ENCODE measurements at regions not wholly inside any gene's neighbourhood (a gene's known extent, or its start where the extent isn't known, plus 50 kb on each side); places are given as distances from the start of the nearest gene placed in this dataset.

- Mint-ChIP-seq H3K27me3 (ENCODE audit: unreplicated experiment) (peaks cover 5% of the 10 kb centered on the region), H3K4me1 (ENCODE audit: low read depth, unreplicated experiment) (peaks cover 17% of the 10 kb centered on the region), H3K27ac (ENCODE audit: unreplicated experiment) (no peak overlapping the region), H3K9me3 (ENCODE audit: unreplicated experiment) (no peaks in the 10 kb centered on the region), H3K36me3 (ENCODE audit: unreplicated experiment) (no peaks in the 10 kb centered on the region), H3K4me3 (ENCODE audit: unreplicated experiment) (peak overlapping the region; percentile 60)
- no peak for TF ChIP-seq CTCF (IDR thresholded peaks at IDR 0.05; ENCODE audit: partially characterized antibody, unreplicated experiment)
- no peak for DNase-seq
These were observed 214.5 kb downstream of the TEX29 start for GRCh38 chr13:111534751-111535522.

DNA sequence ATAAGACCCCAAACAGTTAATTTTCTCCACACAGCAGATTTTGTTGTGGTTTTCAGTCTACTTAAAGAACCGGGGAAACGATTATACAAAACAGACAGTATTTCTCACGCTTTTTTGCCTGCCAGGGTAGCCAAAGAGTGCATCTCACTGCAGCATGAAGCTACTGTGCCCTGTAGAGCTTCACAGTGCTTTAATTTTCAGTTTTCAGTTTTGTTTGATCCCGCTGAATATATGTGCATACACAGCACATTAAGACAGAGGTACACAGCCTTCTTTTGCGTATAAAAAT, 215.0 kb downstream of the TEX29 start:
- Mint-ChIP-seq H3K9me3 (ENCODE audit: unreplicated experiment) (no peaks in the 10 kb centered on the region), H3K36me3 (ENCODE audit: unreplicated experiment) (no peaks in the 10 kb centered on the region), H3K27ac (ENCODE audit: unreplicated experiment) (no peak overlapping the region), H3K4me3 (ENCODE audit: unreplicated experiment) (no peak overlapping the region), H3K27me3 (ENCODE audit: unreplicated experiment) (peaks cover 5% of the 10 kb centered on the region), H3K4me1 (ENCODE audit: low read depth, unreplicated experiment) (peaks cover 16% of the 10 kb centered on the region)
- no peak for TF ChIP-seq CTCF (IDR thresholded peaks at IDR 0.05; ENCODE audit: partially characterized antibody, unreplicated experiment)
- no peak for DNase-seq

GRCh38 chr13:111536075-111536642, 215.7 kb downstream of the TEX29 start:
- DNase-seq: no peak
- peaks cover 5% of the 10 kb centered on the region for H3K27me3 Mint-ChIP-seq (ENCODE audit: unreplicated experiment)
- no peak overlapping the region for H3K4me3 Mint-ChIP-seq (ENCODE audit: unreplicated experiment)
- peaks cover 16% of the 10 kb centered on the region for H3K4me1 Mint-ChIP-seq (ENCODE audit: low read depth, unreplicated experiment)
- H3K27ac Mint-ChIP-seq (ENCODE audit: unreplicated experiment): no peak overlapping the region
- no peaks in the 10 kb centered on the region for H3K36me3 Mint-ChIP-seq (ENCODE audit: unreplicated experiment)
- TF ChIP-seq CTCF (IDR thresholded peaks at IDR 0.05; ENCODE audit: partially characterized antibody, unreplicated experiment): no peak
- no peaks in the 10 kb centered on the region for H3K9me3 Mint-ChIP-seq (ENCODE audit: unreplicated experiment)

GRCh38 chr13:111537115-111537728, 216.8 kb downstream of the TEX29 start:
- H3K27ac Mint-ChIP-seq (ENCODE audit: unreplicated experiment): no peak overlapping the region
- no peak overlapping the region for H3K4me3 Mint-ChIP-seq (ENCODE audit: unreplicated experiment)
- H3K4me1 Mint-ChIP-seq (ENCODE audit: low read depth, unreplicated experiment): peaks cover 17% of the 10 kb centered on the region
- no peak for TF ChIP-seq CTCF (IDR thresholded peaks at IDR 0.05; ENCODE audit: partially characterized antibody, unreplicated experiment)
- peaks cover 5% of the 10 kb centered on the region for H3K27me3 Mint-ChIP-seq (ENCODE audit: unreplicated experiment)
- no peak for DNase-seq
- H3K36me3 Mint-ChIP-seq (ENCODE audit: unreplicated experiment): no peaks in the 10 kb centered on the region
- H3K9me3 Mint-ChIP-seq (ENCODE audit: unreplicated experiment): no peaks in the 10 kb centered on the region

Data from glutamatergic neuron (in vitro differentiated cells).